GM21381 (cell line): ENCODE measurements at regions not wholly inside any gene's neighbourhood (a gene's known extent, or its start where the extent isn't known, plus 50 kb on each side); places are given as distances from the start of the nearest gene placed in this dataset.

Experiments used
- ATAC-seq: cut with Tn5 transposase; IDR thresholded peaks from one replicate; pipeline ENCODE4 v1.9.1; 2021; ENCODE audit warnings: mild to moderate bottlenecking, moderate library complexity; ENCODE audit not compliant: unreplicated experiment

DNA sequence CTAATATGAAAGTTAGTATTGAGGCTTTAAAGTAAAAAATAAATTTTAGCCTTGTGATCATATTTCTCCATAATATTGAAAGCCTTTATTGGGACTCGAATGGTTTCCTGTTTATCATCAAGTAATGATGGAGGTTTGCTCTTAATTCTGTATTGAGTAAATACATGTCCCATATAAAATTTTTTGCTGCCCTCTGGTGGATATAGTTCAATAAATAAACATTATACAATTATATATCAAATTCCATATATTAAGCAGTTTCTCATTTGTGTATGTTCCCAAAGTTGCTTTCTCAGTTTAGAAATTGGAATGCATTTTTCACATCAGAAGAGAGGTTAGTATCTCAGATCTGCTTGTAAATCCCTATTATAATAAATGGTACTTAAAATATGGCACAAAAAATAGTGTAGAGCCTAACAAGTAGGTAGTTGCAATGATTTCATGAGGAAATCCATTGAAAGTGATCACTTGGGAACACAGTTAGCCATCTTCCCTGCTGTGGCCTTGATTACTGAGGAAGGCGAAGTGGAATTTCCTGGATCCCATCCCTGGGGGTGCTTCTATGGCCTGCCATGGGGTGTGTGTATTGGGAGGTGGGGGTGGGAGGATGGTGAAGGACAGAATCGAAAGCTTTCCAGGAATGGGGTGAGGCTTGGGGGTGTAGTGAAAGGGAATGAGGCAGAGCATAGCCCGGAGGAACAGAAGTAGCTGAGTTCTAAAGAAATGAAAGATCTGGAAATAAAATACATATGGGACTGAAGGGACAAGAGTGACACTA is 84.1 kb upstream of the C21orf91 start:
- ATAC-seq = no peak

- ATAC-seq = no peak
Measured at GRCh38 chr21:17901458-17902079, 82.4 kb upstream of the C21orf91 start.

GRCh38 chr21:17900990-17901385 is 81.8 kb upstream of the C21orf91 start:
- ATAC-seq = no peak

DNA sequence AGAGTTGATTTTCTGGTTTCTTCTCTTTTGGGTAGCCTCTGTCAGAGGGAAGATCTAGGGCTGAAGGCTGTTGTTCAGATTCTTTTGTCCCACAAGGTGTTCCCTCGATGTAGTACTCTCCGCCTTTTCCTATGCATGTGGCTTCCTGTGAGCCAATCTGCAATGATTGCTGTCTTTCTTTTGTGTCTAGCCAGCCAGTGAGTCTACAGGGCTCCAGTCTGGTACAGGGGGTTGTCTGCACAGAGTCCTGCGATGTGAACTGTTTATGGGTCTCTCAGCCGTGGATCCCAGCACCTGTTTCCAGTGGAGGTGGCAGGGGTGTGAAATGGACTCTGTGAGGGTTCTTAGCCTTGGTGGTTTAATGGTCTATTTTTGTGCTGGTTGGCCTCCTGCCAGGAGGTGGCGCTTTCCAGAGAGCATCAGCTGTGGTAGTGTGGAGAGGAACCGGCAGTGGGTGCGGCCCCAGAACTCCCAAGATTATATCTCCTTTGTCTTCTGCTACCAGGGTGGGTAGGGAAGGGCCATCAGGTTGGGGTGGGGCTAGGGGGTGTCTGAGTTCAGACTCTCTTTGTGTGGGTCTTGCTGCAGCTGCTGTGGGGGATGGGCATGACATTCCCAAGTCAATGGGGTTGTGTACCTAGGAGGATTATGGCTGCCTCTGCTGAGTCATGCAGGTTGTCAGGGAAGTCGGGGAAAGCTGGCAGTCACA is 81.3 kb upstream of the C21orf91 start:
- ATAC-seq = no peak

DNA sequence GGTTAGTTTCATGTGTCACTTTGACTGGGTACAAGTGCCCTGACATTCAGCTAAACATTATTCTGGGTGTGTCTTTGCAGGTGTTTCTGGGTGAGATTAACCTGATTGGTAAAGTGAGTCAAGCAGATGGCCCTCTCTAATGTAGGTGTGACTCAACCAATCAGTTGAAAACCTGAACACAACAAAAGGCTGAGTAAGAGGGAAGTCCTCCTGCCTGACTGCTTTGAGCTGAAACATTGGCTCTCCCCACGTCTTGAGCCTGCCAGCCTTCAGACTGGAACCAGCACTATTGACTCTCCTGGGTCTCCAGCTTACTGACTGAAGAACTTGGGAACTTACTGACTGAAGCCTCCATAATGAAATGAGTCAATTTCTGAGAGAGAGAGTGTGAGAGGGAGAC is 70.0 kb upstream of the C21orf91 start:
- ATAC-seq = no peak

GRCh38 chr21:17869115-17869514 is 50.0 kb upstream of the C21orf91 start:
- ATAC-seq = no peak
